PC-9 (cell line): ENCODE measurements at regions not wholly inside any gene's neighbourhood (a gene's known extent, or its start where the extent isn't known, plus 50 kb on each side); places are given as distances from the start of the nearest gene placed in this dataset.

ENCODE experiments used
- BruUV-seq: library from RNA; stranded (reverse); fragments of 400-500 nt; replicated peaks from 2 replicates; lab custom pipeline; 2021; lab: Mats Ljungman, UMichigan
- CTCF ChIA-PET: fragments of 300-600 bp; sonication (Branson Sonifier 250); formaldehyde crosslinking; loops from one replicate; lab custom pipeline; 2022; ENCODE audit warnings: antibody characterized with exemption; lab: Charles Lee
- POLR2A ChIA-PET: fragments of 300-600 bp; sonication (Branson Sonifier 250); formaldehyde crosslinking; loops from one replicate; lab custom pipeline; 2022; ENCODE audit warnings: antibody characterized with exemption; ENCODE audit not compliant: unreplicated experiment; lab: Charles Lee
- DNase-seq, 2 experiments: peaks; one replicate each; pipeline versions ENCODE4 v3.0.0 to v3.0.0-alpha.2; 2015 to 2022; ENCODE audit warnings: mixed read lengths in 1 of 2
- H2AFZ ChIP-seq: fragments of 200-600 bp; sonication (generic); 2 replicates; pipeline ENCODE4 v1.8.1; 2017; ENCODE audit warnings: antibody characterized with exemption
- H3F3A ChIP-seq: fragments of 200-600 bp; sonication (generic); 2 replicates; pipeline ENCODE4 v1.8.1; 2017; ENCODE audit warnings: antibody characterized with exemption, mild to moderate bottlenecking, low read depth; ENCODE audit not compliant: insufficient read depth
- H3K27ac ChIP-seq: fragments of 200-600 bp; sonication (generic); 2 replicates; pipeline ENCODE4 v1.6.1; 2016; ENCODE audit warnings: mixed run types
- H3K27me3 ChIP-seq: fragments of 200-600 bp; sonication (generic); 2 replicates; pipeline ENCODE4 v1.6.1; 2016; ENCODE audit warnings: low read depth, mixed run types; ENCODE audit not compliant: insufficient read depth
- H3K36me3 ChIP-seq: fragments of 200-600 bp; sonication (generic); 2 replicates; pipeline ENCODE4 v1.6.1; 2016; ENCODE audit warnings: low read depth, mixed run types
- H3K4me1 ChIP-seq: fragments of 200-600 bp; sonication (generic); replicated peaks from 2 replicates; pipeline ENCODE4 v1.6.1; 2016; ENCODE audit warnings: mixed run types; ENCODE audit not compliant: insufficient read depth
- H3K4me2 ChIP-seq: fragments of 200-600 bp; sonication (generic); 2 replicates; pipeline ENCODE4 v1.6.1; 2017; ENCODE audit warnings: mixed run types
- H3K4me3 ChIP-seq: fragments of 200-600 bp; sonication (generic); 2 replicates; pipeline ENCODE4 v1.6.1; 2016; ENCODE audit warnings: mixed run types
- H3K79me2 ChIP-seq: fragments of 200-600 bp; sonication (generic); 2 replicates; pipeline ENCODE4 v1.6.1; 2017; ENCODE audit warnings: low read depth, mixed run types
- H3K9me2 ChIP-seq: fragments of 200-600 bp; sonication (generic); 2 replicates; pipeline ENCODE4 v1.8.1; 2017; ENCODE audit warnings: mild to moderate bottlenecking; ENCODE audit not compliant: insufficient read depth
- H3K9me3 ChIP-seq: fragments of 200-600 bp; sonication (generic); 2 replicates; pipeline ENCODE4 v1.8.1; 2016; ENCODE audit warnings: low read depth; ENCODE audit not compliant: insufficient read depth
- H4K20me1 ChIP-seq: fragments of 200-600 bp; sonication (generic); 2 replicates; pipeline ENCODE4 v1.8.1; 2017; ENCODE audit not compliant: insufficient read depth
- CTCF ChIP-seq: fragments of 200-600 bp; sonication (generic); conservative IDR thresholded peaks from 2 replicates; pipeline ENCODE4 v1.6.1; 2017; ENCODE audit warnings: mixed run types, antibody characterized with exemption, mild to moderate bottlenecking, moderate library complexity
- EZH2 ChIP-seq: fragments of 200-600 bp; sonication (generic); IDR thresholded peaks from 2 replicates; pipeline ENCODE4 v1.8.0; 2017; ENCODE audit warnings: antibody characterized with exemption, low read depth
- intact Hi-C: fragments of 100-400 bp; cut with micrococcal nuclease; formaldehyde crosslinking; loops from one replicate; pipeline ENCODE4 v1.10.0; 2022; ENCODE audit not compliant: unreplicated experiment

- H4K20me1 ChIP-seq, result no peaks in the 10 kb centered on the region
- CTCF ChIA-PET, result no interaction called here
- BruUV-seq, result no TSS peak
- peaks cover 12% of the 10 kb centered on the region for H3F3A ChIP-seq
- no peak overlapping the region for H3K4me2 ChIP-seq
- H3K27ac ChIP-seq, result no peak overlapping the region
- H3K9me2 ChIP-seq, result no peaks in the 10 kb centered on the region
- H3K27me3 ChIP-seq, result no peaks in the 10 kb centered on the region
- H3K4me3 ChIP-seq, result no peak overlapping the region
- TF ChIP-seq EZH2 (no peak), CTCF (no peak)
- H3K4me1 ChIP-seq, result peaks cover 26% of the 10 kb centered on the region
- intact Hi-C loops, result no loop called here
- no peaks in the 10 kb centered on the region for H3K79me2 ChIP-seq
- no peak for DNase-seq
- H3K36me3 ChIP-seq, result no peaks in the 10 kb centered on the region
- POLR2A ChIA-PET, result no interaction called here
- no peaks in the 10 kb centered on the region for H3K9me3 ChIP-seq
- H2AFZ ChIP-seq, result no peak overlapping the region
Measured at GRCh38 chr2:38213619-38214167, 137.7 kb upstream of the CYP1B1 start.

DNA sequence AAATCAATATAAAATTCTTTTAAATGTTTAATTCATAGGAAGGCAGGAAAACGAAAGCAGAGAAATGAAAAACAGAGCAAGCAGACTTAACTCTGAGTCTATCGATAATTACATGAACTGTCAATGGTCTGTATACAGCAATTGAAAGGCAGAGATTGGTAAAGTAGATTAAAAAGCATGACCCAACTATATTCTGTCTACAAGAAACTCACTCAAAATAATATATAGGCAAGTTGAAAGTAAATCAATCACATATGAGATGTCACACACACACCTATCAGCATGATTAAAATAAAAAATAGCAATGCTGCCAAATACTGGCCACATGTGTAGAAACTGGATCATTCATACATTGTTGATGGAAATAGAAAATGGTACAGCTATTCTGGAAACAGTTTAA, 136.4 kb upstream of the CYP1B1 start:
- Histone ChIP-seq H3K9me3 (no peaks in the 10 kb centered on the region), H3K36me3 (no peaks in the 10 kb centered on the region), H2AFZ (no peak overlapping the region), H3K27ac (no peak overlapping the region), H3F3A (peaks cover 12% of the 10 kb centered on the region), H3K4me1 (peaks cover 26% of the 10 kb centered on the region), H3K4me2 (no peak overlapping the region), H3K9me2 (no peaks in the 10 kb centered on the region), H3K79me2 (no peaks in the 10 kb centered on the region), H3K4me3 (no peak overlapping the region), H3K27me3 (no peaks in the 10 kb centered on the region), H4K20me1 (no peaks in the 10 kb centered on the region)
- ChIA-PET POLR2A (no interaction called here), CTCF (no interaction called here)
- TF ChIP-seq CTCF (no peak), EZH2 (no peak)
- no TSS peak for BruUV-seq
- intact Hi-C loops, result no loop called here
- no peak for DNase-seq

- no peaks in the 10 kb centered on the region; the same call in 1 of the 2 replicates for H3K9me3 ChIP-seq
- DNase-seq, result no peak
- no peak overlapping the region for H3K27ac ChIP-seq
- no peaks in the 10 kb centered on the region for H3K27me3 ChIP-seq
- no peaks in the 10 kb centered on the region for H3K36me3 ChIP-seq
- no TSS peak for BruUV-seq
- no peak overlapping the region for H2AFZ ChIP-seq
- TF ChIP-seq EZH2 (no peak), CTCF (no peak)
- intact Hi-C loops, result no loop called here
- no peaks in the 10 kb centered on the region for H3K79me2 ChIP-seq
- no peaks in the 10 kb centered on the region for H3K4me1 ChIP-seq
- no peak overlapping the region for H3K4me2 ChIP-seq
- ChIA-PET POLR2A (no interaction called here), CTCF (no interaction called here)
- H3K4me3 ChIP-seq, result no peak overlapping the region
- H3F3A ChIP-seq, result no peaks in the 10 kb centered on the region
- peaks cover 7% of the 10 kb centered on the region; the same call in 1 of the 2 replicates for H3K9me2 ChIP-seq
- H4K20me1 ChIP-seq, result no peaks in the 10 kb centered on the region
Measured at GRCh38 chr2:38207168-38207567, 131.2 kb upstream of the CYP1B1 start.
